ENCODE measurements at regions not wholly inside any gene's neighbourhood (a gene's known extent, or its start where the extent isn't known, plus 50 kb on each side); places are given as distances from the start of the nearest gene placed in this dataset.

GRCh38 chr5:50318220-50318619, 122.9 kb downstream of the EMB start:
- TF ChIP-seq CTCF (IDR thresholded peaks at IDR 0.05), result no peak
- no peak for TF ChIP-seq POLR2A (IDR thresholded peaks at IDR 0.05)
